Neural cell (in vitro differentiated cells): ENCODE measurements at regions not wholly inside any gene's neighbourhood (a gene's known extent, or its start where the extent isn't known, plus 50 kb on each side); places are given as distances from the start of the nearest gene placed in this dataset.

ENCODE experiments used
- H2AFZ ChIP-seq: fragments of 200-600, 300-800 bp; sonication (generic), shearing (Covaris generic); 2 replicates; pipeline ENCODE4 v1.6.0; 2014; ENCODE audit warnings: low read depth, mild to moderate bottlenecking, antibody characterized with exemption, low read length, moderate library complexity
- H3F3A ChIP-seq: fragments of 200-600 bp; shearing (Covaris generic); 2 replicates; pipeline ENCODE4 v1.6.1; 2016; ENCODE audit warnings: mild to moderate bottlenecking, moderate library complexity, mixed read lengths, antibody characterized with exemption, low read length; ENCODE audit not compliant: insufficient read depth, poor library complexity, severe bottlenecking
- H3K27ac ChIP-seq: fragments of 200-600, 300-800 bp; sonication (generic), shearing (Covaris generic); 2 replicates; pipeline ENCODE4 v1.5.1; 2014; ENCODE audit warnings: mild to moderate bottlenecking, low read length, moderate library complexity
- H3K27me3 ChIP-seq: fragments of 300-800, 200-600 bp; sonication (generic), shearing (Covaris generic); 2 replicates; pipeline ENCODE4 v1.6.0; 2014; ENCODE audit warnings: mild to moderate bottlenecking, low read depth, low read length, moderate library complexity; ENCODE audit not compliant: insufficient read depth
- H3K36me3 ChIP-seq: fragments of 300-800, 200-600 bp; sonication (generic), shearing (Covaris generic); 2 replicates; pipeline ENCODE4 v1.5.1; 2014; ENCODE audit warnings: mild to moderate bottlenecking, antibody characterized with exemption, low read length, moderate library complexity; ENCODE audit not compliant: insufficient read depth
- H3K4me2 ChIP-seq: fragments of 300-800, 200-600 bp; sonication (generic), shearing (Covaris generic); 2 replicates; pipeline ENCODE4 v1.6.0; 2014; ENCODE audit warnings: mild to moderate bottlenecking, low read length
- H3K4me3 ChIP-seq: fragments of 300-800, 200-600 bp; sonication (generic), shearing (Covaris generic); 2 replicates; pipeline ENCODE4 v1.5.1; 2014; ENCODE audit warnings: mild to moderate bottlenecking, low read length, moderate library complexity
- H3K79me2 ChIP-seq: fragments of 200-600 bp; shearing (Covaris generic); replicated peaks from 2 replicates; pipeline ENCODE4 v1.6.0; 2014; ENCODE audit warnings: mild to moderate bottlenecking, low read length, moderate library complexity; ENCODE audit not compliant: insufficient read depth
- H3K9ac ChIP-seq: fragments of 300-800, 200-600 bp; sonication (generic), shearing (Covaris generic); 2 replicates; pipeline ENCODE4 v1.6.1; 2016; ENCODE audit warnings: mild to moderate bottlenecking, low read length, mixed read lengths
- H3K9me2 ChIP-seq: fragments of 200-600 bp; shearing (Covaris generic); 2 replicates; pipeline ENCODE4 v1.6.1; 2016; ENCODE audit warnings: mild to moderate bottlenecking, low read length, mixed read lengths; ENCODE audit not compliant: insufficient read depth
- H3K9me3 ChIP-seq: fragments of 200-600, 300-800 bp; sonication (generic), shearing (Covaris generic); 2 replicates; pipeline ENCODE4 v1.6.1; 2016; ENCODE audit warnings: mild to moderate bottlenecking, mixed run types, low read length, moderate library complexity, mixed read lengths
- H4K20me1 ChIP-seq: fragments of 200-600 bp; shearing (Covaris generic); 2 replicates; pipeline ENCODE4 v1.6.1; 2016; ENCODE audit warnings: mild to moderate bottlenecking, mixed run types; ENCODE audit not compliant: insufficient read depth
- CTCF ChIP-seq: fragments of 450-650 bp; IDR thresholded peaks from 2 replicates; pipeline ENCODE4 v1.5.1; 2014; ENCODE audit warnings: antibody characterized with exemption, mild to moderate bottlenecking, moderate library complexity; ENCODE audit not compliant: poor library complexity, severe bottlenecking
- EP300 ChIP-seq: fragments of 450-650 bp; conservative IDR thresholded peaks from 2 replicates; pipeline ENCODE4 v1.6.1; 2014; ENCODE audit warnings: antibody characterized with exemption, mild to moderate bottlenecking, moderate library complexity; ENCODE audit not compliant: poor library complexity, severe bottlenecking
- EZH2 ChIP-seq: fragments of 200-600, 300-800 bp; shearing (Covaris generic), sonication (generic); IDR thresholded peaks from 2 replicates; pipeline ENCODE4 v1.6.1; 2014; ENCODE audit warnings: antibody characterized with exemption, low read length, borderline replicate concordance, mild to moderate bottlenecking; ENCODE audit not compliant: insufficient read depth, poor library complexity, severe bottlenecking
- MXI1 ChIP-seq: fragments of 450-650 bp; conservative IDR thresholded peaks from 2 replicates; pipeline ENCODE4 v1.6.1; 2014; ENCODE audit warnings: antibody characterized with exemption, mild to moderate bottlenecking; ENCODE audit not compliant: poor library complexity, severe bottlenecking
- POLR2AphosphoS5 ChIP-seq: IDR thresholded peaks from 2 replicates; pipeline ENCODE4 v1.6.1; 2012
- RAD21 ChIP-seq: fragments of 450-650 bp; conservative IDR thresholded peaks from 2 replicates; pipeline ENCODE4 v1.6.1; 2014; ENCODE audit warnings: antibody characterized with exemption, mild to moderate bottlenecking, moderate library complexity
- REST ChIP-seq: IDR thresholded peaks from 2 replicates; pipeline ENCODE4 v1.6.1; 2012; ENCODE audit warnings: borderline replicate concordance
- SMC3 ChIP-seq: fragments of 450-650 bp; conservative IDR thresholded peaks from 2 replicates; pipeline ENCODE4 v1.6.1; 2014; ENCODE audit warnings: antibody characterized with exemption, mild to moderate bottlenecking, moderate library complexity; ENCODE audit not compliant: poor library complexity
- TAF1 ChIP-seq: IDR thresholded peaks from 2 replicates; pipeline ENCODE4 v1.6.1; 2012; ENCODE audit warnings: low read depth

- Histone ChIP-seq H3K9me2 (no peaks in the 10 kb centered on the region), H3F3A (no peaks in the 10 kb centered on the region)
Measured at GRCh38 chr18:76712511-76713140, 109.7 kb upstream of the ZNF236 start.

More at GRCh38 chr18:76712511-76713140, 109.7 kb upstream of the ZNF236 start:
- no peak overlapping the region for H3K4me2 ChIP-seq
- H2AFZ ChIP-seq: no peak overlapping the region
- H3K79me2 ChIP-seq: no peaks in the 10 kb centered on the region
- H3K9ac ChIP-seq: no peak overlapping the region
- no peaks in the 10 kb centered on the region for H4K20me1 ChIP-seq
- H3K27me3 ChIP-seq: no peaks in the 10 kb centered on the region
- TF ChIP-seq MXI1 (no peak), SMC3 (no peak), REST (no peak), EP300 (no peak), POLR2AphosphoS5 (no peak), CTCF (no peak), RAD21 (no peak), TAF1 (no peak), EZH2 (no peak)
- no peak overlapping the region for H3K27ac ChIP-seq
- no peak overlapping the region for H3K4me3 ChIP-seq
- no peaks in the 10 kb centered on the region for H3K9me3 ChIP-seq
- no peaks in the 10 kb centered on the region for H3K36me3 ChIP-seq
